Stimulated activated CD4-positive, alpha-beta T cell treated with anti-CD3 and anti-CD28 coated beads, Interleukin-15, amount 100 ng/mL, for 1 hour (primary cell): ENCODE measurements at regions not wholly inside any gene's neighbourhood (a gene's known extent, or its start where the extent isn't known, plus 50 kb on each side); places are given as distances from the start of the nearest gene placed in this dataset.

Experiments
- DNase-seq, 2 donors: peaks; one replicate each; pipeline ENCODE4 v3.0.0-alpha.2; 2020; ENCODE audit warnings: low read depth in 1 of 2, low spot score in 1 of 2

DNA sequence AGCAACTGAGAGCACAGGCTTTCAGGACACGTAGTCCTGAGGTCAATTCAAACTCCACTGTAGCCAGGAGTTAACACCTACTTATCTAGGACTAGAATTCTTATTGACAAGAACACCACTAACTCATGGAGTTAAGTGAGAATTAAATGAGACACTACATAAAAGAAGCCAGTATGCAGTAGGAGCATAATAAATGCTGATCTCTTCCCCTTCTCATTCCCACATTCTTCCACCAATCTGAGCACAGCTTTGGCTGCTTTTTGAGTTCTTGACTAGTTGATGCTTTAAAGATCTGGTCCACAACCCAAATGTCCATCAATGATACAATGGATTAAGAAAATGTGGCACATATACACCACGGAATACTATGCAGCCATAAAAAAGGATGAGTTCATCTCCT lies 55.2 kb downstream of the TTC32 start:
- DNase-seq: no peak

DNA sequence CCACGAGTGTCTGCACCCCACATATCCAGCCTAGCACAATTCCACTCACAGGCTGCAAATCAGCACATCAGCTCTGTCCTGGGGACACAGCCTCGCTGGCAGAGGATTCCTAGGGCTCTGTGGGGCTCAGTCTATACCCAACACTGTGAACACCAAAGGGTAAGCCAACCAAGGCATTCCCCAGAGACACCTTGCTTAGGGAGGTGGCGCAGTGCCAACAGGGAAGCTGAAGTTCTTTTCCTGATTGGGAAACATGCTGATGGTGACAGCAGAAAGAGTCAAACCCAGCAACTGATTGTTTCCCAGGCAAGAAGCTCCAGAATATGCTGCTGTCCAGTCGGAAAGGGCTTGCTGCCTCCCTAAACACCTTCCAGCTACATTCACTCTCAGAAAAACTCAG lies 55.8 kb downstream of the TTC32 start:
- no peak for DNase-seq

DNA sequence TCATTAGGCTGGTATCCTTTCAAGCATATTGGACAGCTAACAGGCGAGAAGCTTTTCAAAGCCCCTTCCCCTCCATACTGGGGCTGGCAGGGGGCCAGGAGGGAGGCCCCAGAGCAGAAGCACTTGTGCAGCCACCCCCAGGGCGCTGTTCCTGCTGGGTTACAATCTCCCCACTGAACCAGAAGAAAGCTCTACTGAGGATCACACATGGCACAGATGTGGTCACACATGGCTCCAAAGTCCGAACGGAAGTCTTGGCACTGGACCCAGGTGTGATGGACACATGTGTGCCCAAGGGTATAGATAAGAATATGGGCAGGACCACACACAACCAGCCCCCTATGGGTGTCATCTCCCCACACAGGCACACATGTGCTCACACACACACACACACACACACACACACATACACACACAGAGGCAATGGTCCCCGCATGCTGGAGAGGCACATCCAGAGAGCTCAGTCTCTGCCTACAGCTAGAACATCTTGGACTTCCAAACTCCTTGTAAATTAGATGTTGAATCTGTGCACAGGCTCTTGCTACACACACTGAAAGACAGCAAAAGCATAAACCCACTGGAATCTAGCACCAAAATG lies 56.4 kb downstream of the TTC32 start:
- DNase-seq: no peak

DNA sequence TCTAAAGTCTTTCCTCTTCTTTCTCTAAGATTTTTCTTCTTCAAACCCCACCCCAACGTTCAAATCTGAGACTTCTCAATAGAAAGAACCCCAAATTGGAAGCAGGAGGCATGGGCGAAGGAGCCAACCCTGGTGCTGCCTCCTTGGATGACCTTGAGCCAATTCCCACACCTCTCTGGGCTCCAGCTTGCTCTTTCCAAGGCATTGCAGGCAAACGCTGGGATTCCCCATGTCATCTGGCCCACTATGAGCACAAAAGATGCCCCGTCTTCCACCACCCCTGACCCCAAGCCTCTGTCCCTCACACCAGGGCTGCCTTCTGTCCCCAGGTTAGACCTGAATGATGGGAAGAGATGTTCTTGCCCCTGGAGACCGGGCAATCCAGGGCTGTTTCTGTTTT lies 57.0 kb downstream of the TTC32 start:
- DNase-seq: no peak

DNA sequence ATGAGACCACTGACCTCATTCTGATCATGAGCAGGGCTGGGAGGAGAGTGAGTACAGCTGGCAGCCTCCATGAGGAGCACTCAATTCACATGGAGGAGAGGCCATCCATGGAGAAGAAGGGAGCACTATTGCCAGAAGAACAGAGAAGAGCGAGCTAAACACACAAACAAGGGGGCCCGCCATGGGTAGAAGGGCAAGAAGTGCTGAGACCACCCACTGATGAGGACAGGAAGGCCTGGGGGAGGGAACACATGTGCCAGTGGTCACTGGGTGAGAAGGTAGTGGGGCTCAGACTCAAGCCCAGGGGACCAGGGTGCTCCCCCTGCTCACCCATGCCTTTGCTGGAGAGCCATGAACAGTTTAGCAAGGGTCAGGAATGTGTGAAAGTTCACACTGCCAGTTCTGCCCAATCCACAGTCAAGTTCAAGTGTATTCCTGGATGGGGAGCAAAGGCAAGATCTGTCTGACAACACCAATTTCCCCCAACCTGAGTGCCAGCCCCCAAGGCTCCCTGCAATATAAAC lies 57.7 kb downstream of the TTC32 start:
- DNase-seq: no peak

DNA sequence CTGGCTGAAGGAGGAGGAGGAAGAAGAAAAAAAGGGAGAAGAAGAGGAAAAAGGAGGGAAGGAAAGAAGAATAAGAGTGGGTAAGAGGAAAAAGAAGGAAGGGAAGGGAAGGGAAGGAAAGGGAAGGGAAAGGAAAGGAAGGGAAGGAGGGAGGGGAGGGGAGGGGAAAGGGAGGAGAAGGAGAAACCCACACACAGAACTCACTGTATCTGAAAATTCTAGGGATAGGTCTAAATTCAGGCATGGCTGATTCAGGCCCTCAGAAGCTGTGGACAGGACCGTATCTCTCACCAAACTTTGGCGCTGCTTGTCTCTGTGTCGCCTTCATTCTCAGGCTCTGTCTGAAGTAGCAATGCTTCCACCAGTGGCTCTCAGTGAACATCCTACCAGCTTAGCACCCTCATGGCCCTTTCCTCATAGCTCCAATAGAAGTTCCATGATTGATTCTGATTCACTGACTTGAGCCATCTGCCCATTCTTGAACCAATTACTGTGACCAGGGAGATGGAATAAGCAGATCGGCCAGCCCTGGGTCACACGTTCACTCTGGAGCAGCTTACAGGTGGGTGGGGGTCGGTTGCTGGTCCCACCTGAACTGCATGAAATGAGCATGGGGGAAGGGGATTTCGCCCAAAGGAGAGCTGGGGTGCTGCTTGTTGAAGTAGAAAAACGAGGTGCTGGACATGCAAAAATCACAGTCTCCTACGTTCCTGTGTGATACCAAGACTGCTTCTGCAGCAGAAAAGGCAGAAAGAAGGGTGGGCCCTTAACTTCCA lies 59.7 kb downstream of the TTC32 start:
- DNase-seq: no peak

DNA sequence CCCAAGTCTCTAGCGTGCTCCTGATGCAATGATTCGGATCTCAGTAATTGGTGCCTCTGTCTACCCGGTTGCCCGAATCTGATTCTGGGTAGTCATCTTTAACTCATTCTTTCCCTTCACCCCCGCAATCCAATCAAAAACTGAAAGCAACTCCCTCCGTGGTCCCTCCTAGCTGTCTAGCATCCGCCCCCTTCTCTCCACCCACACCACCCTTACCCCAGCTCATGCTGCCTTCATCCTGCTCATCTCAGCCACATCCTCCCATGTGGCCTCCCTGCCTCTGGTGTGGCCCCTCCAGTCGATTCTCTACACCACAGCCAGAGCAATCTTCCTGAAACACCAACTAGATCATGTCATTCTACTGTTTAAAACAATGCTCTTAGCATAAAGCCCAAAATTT lies 62.3 kb downstream of the TTC32 start:
- no peak for DNase-seq

DNA sequence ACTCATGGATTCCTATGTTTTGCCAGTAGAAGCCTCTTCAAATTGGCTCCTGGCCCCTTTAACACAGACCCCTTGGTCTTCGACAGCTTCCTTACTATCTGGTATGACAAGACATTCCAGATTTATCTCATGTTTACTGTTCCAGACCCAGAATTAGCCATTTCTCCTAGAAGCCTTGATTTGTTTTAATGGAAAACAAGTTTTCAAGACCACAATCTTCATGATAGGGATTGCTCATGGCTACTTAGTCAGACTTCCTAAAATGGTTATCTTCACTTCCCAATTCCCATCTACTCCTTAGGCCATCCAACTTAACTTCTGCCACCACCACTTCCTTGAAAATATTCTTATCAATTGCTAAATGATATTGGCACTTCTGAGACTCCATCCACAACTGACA lies 63.2 kb downstream of the TTC32 start:
- DNase-seq: no peak

DNA sequence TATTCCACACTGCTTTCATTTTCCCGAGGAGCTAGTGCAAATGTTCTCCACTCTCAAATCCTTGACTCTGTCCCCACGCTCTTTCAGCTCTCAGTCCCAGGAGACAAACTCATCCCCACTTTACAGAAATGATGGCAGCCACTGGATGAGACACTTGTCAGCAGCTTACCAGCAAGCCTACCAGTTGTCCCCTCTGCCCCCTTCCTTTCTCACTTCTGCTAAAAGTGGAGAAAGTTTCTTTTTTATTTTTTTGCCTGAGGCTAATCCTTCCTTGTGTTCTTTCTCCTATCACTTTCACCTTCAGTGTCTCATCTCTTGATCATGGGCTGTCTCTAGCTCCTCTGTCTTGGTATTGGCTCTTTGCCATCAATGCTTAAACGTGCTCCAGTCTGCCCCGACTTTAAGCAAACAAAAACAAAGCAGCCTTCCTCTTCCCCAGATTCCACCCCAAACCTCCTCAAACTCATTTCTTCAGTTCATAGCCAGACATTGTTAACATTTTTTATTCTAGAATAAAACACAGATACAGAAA lies 64.5 kb downstream of the TTC32 start:
- no peak for DNase-seq

DNA sequence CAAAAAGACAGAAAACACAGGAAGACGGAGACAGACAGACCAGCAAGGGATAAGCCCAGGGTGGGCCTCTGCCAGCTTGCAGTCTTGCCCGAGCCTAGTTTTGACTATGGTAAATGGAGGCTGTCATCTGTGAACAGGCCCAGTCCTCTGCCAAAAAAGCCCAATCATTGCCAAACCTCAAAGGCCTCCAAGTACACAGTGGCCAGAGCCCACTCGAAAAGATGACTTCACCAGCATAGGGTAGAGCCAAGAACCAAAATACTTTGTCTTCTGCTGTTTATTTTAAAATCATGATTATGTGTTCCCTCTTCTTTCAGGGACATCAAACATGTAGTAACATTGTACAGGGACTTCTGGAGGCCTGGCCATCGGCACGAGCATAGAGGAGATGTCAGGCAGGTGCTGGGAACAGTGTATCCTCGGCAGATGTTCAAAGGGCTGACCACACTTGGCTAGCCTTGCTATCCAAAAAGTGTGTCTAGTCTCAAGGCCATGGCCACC lies 66.0 kb downstream of the TTC32 start:
- no peak for DNase-seq

DNA sequence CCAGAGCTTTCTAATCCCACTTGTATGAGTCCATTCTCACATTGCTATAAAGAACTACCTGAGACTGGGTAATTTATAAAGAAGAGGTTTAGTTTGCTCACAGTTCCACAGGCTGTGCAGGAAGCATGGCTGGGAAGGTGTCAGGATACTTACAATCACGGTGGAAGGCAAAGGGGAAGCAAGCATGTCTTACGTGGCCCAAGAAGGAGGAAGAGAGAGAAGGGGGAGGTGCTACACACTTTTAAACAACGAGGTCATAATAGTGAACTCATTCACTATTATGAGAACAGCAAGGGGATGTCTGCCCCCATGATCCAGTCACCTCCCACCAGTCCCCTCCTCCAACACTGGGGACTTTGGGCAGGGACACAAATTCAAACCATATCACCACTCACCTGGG lies 67.8 kb downstream of the TTC32 start:
- no peak for DNase-seq

DNA sequence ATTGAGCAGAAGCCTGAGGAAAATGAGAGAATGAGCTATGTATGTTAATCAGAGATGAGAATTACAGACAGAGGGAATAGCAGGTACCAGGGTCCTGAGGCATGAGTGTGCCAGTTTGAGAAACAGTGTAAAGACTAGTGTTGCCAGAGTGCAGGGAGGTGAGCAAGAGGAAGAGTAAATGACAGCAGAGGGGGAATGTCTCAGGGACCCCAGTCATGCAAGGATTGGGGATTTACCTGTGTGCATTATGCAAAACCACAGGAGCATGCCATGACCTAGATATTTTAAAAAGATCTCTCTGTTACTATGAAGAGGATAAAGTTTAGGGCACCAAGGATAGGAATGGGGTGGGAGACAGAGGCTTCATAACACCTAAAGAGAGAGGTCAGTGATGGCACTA lies 72.1 kb downstream of the TTC32 start:
- no peak for DNase-seq

DNA sequence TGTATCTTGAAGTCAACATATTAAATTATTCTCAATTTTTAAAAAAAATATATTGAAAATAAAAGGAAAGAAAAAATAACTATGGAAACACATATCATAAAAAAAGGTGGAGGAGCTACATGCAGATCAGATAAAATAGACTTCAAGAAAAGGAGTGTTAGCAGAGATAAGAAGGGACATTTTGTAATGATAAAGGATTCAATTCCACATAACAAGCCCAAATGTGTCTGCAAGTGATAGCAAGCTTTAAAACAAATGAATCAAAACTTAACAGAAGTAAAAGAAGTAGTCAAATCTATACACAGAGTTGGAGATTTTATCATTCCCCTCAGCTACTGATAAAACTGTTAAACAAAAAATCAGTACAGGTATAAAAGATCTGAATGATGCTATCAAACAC lies 74.9 kb downstream of the TTC32 start:
- DNase-seq: no peak

DNA sequence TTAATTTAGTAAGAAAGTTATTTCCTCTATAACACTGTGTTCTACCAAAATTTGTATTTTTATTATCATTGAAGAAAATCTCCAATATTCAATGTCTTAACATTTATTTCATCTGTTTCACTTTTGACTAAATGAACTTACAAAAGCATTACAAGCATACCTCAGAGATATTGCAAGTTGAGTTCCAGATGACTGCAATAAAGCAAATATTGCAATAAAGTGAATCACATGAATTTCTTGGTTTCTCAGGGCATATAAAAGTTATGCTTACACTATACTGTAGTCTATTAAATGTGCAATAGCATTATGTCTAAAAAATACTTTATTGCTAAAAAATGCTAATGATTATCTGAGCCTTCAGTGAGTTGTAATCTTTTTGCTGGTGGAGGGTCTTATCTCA lies 78.3 kb downstream of the TTC32 start:
- no peak for DNase-seq

DNA sequence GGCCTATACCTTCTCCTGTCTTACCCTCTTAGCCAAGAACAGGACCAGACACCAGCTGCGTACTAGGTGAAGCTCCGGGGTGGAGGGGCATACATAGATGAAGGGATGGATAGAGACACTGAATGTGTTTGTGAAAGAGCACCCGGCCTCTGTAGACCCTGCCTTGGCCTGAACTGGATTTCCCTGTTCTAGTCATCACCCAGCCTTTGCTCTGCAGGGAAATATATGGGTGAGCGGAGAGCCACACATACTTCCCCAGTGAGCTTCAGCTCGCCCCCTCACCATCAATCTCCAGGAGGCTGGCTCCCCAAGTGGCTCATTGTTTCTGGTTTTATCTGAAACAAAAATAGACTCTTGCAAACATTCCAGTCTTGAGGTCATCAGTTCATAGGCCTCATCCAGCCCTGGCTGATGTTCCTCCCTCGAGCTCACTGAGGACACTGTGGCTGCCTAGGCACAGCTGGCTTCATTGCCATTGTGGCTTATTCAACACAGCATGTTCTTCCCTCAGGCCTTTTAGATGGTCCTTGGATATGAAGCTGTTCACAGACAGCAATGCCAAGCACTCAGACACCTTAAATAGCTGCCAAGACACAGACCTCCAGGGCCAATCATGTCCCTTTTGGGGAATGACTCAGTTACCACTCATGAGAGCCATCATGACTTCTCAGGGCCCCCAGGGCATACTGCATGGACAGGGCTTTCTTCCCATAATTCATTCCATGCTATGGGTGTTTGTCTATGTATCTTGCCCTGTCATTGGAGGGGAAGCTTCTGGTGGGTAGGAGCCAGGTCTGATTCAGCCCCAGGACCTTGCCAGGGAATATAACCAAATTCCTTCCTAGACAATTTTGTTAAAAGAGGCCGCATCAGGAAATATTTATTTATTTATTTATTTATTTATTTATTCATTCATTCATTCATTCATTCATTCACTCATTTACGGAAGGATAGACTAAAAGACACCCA lies 82.4 kb downstream of the TTC32 start:
- DNase-seq: no peak

DNA sequence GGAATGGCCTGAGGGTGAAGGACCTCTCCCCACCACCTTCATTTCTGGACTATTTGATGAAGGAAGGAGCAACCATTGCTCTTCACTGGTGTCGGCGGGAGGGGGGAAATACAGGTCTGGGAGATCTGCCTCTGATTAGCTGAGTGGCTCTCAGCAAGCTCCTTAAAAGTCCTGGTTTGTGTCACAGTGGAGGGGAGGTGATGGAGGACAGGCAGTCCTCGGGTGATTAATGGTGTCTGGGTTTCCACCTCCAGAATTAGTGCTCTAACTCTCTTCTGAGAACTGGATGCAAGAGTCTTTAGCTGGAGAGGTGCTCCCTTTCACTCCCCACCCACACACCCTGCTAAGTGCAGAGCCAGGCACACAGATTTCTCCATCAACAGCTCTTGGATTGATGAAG lies 83.2 kb downstream of the TTC32 start:
- DNase-seq: no peak

DNA sequence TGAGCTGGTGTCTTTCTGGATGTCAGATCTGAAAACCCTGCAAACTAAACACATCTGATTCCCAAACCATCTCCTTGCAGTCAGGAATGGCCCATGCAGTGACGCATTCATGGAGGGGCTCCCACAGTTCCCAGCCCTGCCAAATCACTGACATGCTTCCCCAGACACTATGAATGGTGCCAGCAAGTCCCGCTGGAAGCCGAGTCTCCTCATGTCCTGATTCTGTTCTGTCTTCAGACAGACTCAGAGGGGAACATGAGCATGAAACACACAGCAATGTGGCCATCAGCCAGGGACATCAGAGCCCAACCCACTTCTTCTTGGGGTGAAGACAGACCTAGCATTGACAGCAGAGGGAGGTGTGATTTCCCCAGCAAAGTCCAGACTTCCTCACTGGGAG lies 83.7 kb downstream of the TTC32 start:
- no peak for DNase-seq

DNA sequence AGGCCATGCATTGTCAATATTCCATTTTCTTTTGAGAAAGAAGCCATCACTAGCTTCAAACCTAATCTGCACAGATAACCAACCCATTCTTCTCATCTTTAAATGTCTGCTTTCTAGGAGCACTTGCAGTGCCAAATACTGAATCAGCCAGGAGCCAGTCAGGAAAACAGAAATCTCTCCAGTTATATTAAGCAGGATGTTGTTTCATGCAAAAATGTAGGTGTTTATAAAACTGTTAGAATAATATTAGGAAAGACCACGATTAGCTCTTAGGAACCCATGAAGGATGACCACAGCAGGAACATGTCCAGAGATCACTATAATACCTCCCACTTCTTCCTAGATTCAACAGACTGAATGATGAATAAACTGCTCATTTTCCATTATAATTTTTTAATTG lies 86.0 kb downstream of the TTC32 start:
- DNase-seq: no peak

DNA sequence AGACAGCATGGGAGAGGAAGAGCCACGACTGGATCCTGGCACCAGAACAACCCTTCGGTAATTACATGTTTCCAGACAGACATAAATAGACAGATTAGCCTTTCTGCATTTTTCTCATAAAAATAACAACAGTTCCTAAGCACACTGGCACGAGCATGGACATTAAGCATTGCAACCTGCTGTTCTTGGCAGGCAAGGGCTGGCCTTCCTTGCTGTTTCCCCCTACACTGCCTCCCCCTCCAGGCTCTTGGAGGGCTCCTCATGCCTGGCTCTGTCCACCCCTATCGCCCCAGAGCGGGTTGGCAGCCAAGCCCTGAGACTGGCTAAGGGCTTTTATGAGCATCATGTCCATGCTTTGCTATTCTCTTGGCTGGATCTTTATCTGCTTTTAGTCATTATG lies 89.6 kb downstream of the TTC32 start:
- DNase-seq: no peak

DNA sequence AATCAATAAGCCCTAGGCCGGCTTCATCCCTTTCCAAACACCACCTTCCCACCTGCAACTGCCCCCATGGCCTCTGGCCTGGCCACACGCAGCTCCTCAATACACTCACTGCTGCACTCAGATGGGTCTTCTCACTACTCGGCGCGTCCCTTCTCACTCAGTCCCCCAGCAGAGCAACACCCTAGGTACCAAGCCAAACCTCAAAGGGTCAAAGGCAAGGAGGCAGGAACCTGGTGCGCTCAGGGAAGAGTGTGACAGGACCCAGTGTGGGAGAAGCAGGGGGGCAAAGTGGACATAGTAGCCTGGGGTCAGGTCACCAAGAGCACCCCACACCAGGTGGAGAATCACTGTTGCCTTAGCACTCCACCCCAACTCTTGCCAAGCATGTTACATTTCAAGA lies 90.6 kb downstream of the TTC32 start:
- no peak for DNase-seq

DNA sequence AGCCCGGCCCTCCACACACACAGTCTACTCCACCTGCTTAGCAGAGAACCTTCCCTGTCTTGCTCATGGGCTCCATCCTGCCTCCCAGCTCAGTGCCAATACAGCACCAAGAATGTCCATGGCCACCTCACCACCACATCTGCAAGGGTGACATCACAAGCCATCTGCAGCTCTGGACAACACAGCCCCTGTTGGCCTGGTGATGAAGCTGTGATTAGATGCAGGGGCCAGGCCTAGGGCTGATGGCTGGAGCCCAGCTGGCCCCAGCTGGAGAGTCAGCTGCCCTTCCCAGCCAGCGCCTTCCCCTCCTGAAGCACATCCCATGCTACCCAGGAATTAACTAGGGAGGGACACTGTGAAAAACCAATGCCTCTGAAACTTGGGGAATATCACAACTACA lies 91.1 kb downstream of the TTC32 start:
- no peak for DNase-seq
